ENCODE measurements at regions not wholly inside any gene's neighbourhood (a gene's known extent, or its start where the extent isn't known, plus 50 kb on each side); places are given as distances from the start of the nearest gene placed in this dataset.

- no peak for TF ChIP-seq ZNF398 (tag by site-specific recombination; IDR thresholded peaks at IDR 0.05)
Measured at GRCh38 chr4:135963009-135963408, 1569.3 kb downstream of the PCDH18 start (continued).

GRCh38 chr4:135949931-135950330 lies 1582.4 kb downstream of the PCDH18 start:
- POLR2A ChIA-PET, result no interaction called here
- Histone ChIP-seq H3K36me3 (ENCODE audit: control insufficient read depth in 2 of 2, insufficient read depth in 1 of 2, low read length in 2 of 2) (no peaks in the 10 kb centered on the region), H3K4me1 (ENCODE audit: control insufficient read depth, insufficient read depth, low read length) (no peaks in the 10 kb centered on the region), H3K4me3 (ENCODE audit: low read depth, low read length) (no peak overlapping the region), H3K27ac (ENCODE audit: extremely low read depth, low read depth, low read length) (no peak overlapping the region), H3K9me3 (ENCODE audit: control insufficient read depth, insufficient read depth, low read depth, low read length) (no peaks in the 10 kb centered on the region)
- CTCF ChIA-PET, result no interaction called here
- no peak for TF ChIP-seq ZNF610 (tag by site-specific recombination; IDR thresholded peaks at IDR 0.05; ENCODE audit: borderline replicate concordance)

DNA sequence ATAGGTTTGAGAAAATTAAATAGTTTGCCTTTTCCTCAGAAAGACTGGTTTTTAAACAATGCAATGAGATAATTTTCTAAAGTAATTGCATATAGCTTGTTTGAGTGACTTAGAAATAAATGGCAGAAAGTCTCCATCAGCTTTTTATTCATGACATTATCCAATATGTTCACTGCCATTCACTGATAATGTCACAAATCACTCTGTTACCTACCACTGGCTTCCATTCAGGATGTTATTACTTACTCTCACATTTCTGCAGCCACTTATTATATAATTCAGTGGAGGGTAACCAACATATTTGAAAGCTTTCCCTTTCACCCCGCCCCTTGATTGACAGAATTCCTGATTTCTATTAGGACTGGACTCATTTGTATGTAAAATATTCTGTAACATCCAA lies 1583.5 kb downstream of the PCDH18 start:
- H3K4me3 ChIP-seq (ENCODE audit: low read depth, low read length), result no peak overlapping the region
- ChIA-PET POLR2A (no interaction called here), CTCF (no interaction called here)
- H3K36me3 ChIP-seq (ENCODE audit: control insufficient read depth in 2 of 2, insufficient read depth in 1 of 2, low read length in 2 of 2), result no peaks in the 10 kb centered on the region
- TF ChIP-seq ZFP3 (tag by site-specific recombination; IDR thresholded peaks at IDR 0.05; ENCODE audit: low read depth) (no peak), ZNF350 (tag by site-specific recombination; IDR thresholded peaks at IDR 0.05) (no peak), INSM2 (tag by site-specific recombination; IDR thresholded peaks at IDR 0.05) (no peak), ZSCAN23 (tag by site-specific recombination; IDR thresholded peaks at IDR 0.05) (no peak), ZNF76 (tag by site-specific recombination; IDR thresholded peaks at IDR 0.05; ENCODE audit: borderline replicate concordance, low read depth) (no peak), ZNF645 (tag by site-specific recombination; IDR thresholded peaks at IDR 0.05) (no peak), ZSCAN30 (tag by site-specific recombination; IDR thresholded peaks at IDR 0.05) (no peak), ZNF223 (tag by site-specific recombination; IDR thresholded peaks at IDR 0.05) (no peak), ZBTB20 (tag by site-specific recombination; IDR thresholded peaks at IDR 0.05) (no peak), ZNF585B (tag by site-specific recombination; IDR thresholded peaks at IDR 0.05) (no peak), ZNF626 (tag by site-specific recombination; IDR thresholded peaks at IDR 0.05) (no peak), ZNF169 (tag by site-specific recombination; IDR thresholded peaks at IDR 0.05) (no peak), PRDM1 (tag by site-specific recombination; IDR thresholded peaks at IDR 0.05) (no peak), ZNF670 (tag by site-specific recombination; IDR thresholded peaks at IDR 0.05; ENCODE audit: low read depth) (no peak), SCRT1 (tag by site-specific recombination; IDR thresholded peaks at IDR 0.05; ENCODE audit: borderline replicate concordance) (no peak)
- TF ChIP-seq, protein P1, sequence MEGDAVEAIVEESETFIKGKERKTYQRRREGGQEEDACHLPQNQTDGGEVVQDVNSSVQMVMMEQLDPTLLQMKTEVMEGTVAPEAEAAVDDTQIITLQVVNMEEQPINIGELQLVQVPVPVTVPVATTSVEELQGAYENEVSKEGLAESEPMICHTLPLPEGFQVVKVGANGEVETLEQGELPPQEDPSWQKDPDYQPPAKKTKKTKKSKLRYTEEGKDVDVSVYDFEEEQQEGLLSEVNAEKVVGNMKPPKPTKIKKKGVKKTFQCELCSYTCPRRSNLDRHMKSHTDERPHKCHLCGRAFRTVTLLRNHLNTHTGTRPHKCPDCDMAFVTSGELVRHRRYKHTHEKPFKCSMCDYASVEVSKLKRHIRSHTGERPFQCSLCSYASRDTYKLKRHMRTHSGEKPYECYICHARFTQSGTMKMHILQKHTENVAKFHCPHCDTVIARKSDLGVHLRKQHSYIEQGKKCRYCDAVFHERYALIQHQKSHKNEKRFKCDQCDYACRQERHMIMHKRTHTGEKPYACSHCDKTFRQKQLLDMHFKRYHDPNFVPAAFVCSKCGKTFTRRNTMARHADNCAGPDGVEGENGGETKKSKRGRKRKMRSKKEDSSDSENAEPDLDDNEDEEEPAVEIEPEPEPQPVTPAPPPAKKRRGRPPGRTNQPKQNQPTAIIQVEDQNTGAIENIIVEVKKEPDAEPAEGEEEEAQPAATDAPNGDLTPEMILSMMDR (tag by site-specific recombination; IDR thresholded peaks at IDR 0.05), result no peak
- TF ChIP-seq, protein P2, sequence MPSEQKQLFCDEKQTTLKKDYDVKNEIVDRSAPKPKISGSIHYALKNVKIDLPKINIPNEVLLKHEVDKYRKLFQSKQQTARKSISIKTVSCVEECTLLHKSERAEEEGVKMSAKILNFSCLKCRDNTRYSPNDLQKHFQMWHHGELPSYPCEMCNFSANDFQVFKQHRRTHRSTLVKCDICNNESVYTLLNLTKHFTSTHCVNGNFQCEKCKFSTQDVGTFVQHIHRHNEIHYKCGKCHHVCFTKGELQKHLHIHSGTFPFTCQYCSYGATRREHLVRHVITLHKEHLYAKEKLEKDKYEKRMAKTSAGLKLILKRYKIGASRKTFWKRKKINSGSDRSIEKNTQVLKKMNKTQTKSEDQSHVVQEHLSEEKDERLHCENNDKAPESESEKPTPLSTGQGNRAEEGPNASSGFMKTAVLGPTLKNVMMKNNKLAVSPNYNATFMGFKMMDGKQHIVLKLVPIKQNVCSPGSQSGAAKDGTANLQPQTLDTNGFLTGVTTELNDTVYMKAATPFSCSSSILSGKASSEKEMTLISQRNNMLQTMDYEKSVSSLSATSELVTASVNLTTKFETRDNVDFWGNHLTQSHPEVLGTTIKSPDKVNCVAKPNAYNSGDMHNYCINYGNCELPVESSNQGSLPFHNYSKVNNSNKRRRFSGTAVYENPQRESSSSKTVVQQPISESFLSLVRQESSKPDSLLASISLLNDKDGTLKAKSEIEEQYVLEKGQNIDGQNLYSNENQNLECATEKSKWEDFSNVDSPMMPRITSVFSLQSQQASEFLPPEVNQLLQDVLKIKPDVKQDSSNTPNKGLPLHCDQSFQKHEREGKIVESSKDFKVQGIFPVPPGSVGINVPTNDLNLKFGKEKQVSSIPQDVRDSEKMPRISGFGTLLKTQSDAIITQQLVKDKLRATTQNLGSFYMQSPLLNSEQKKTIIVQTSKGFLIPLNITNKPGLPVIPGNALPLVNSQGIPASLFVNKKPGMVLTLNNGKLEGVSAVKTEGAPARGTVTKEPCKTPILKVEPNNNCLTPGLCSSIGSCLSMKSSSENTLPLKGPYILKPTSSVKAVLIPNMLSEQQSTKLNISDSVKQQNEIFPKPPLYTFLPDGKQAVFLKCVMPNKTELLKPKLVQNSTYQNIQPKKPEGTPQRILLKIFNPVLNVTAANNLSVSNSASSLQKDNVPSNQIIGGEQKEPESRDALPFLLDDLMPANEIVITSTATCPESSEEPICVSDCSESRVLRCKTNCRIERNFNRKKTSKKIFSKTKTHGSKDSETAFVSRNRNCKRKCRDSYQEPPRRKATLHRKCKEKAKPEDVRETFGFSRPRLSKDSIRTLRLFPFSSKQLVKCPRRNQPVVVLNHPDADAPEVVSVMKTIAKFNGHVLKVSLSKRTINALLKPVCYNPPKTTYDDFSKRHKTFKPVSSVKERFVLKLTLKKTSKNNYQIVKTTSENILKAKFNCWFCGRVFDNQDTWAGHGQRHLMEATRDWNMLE (tag by site-specific recombination; conservative IDR thresholded peaks at IDR 0.05; ENCODE audit: low read depth), result no peak
- H3K4me1 ChIP-seq (ENCODE audit: control insufficient read depth, insufficient read depth, low read length), result no peaks in the 10 kb centered on the region
- H3K27ac ChIP-seq (ENCODE audit: extremely low read depth, low read depth, low read length), result no peak overlapping the region
- H3K9me3 ChIP-seq (ENCODE audit: control insufficient read depth, insufficient read depth, low read depth, low read length), result no peaks in the 10 kb centered on the region
